Stimulated activated CD4-positive, alpha-beta T cell treated with anti-CD3 and anti-CD28 coated beads, Interleukin-2, amount 100 ng/mL, for 24 hours (primary cell): ENCODE measurements at regions not wholly inside any gene's neighbourhood (a gene's known extent, or its start where the extent isn't known, plus 50 kb on each side); places are given as distances from the start of the nearest gene placed in this dataset.
A peak's percentile ranks its signal among the peaks of the same experiment; 100 is the strongest.

Experiments
- DNase-seq, 2 donors: peaks; one replicate each; pipeline ENCODE4 v3.0.0-alpha.2; 2020

GRCh38 chr17:36730095-36730808, 128.9 kb downstream of the MRM1 start:
- DNase-seq, result no peak

GRCh38 chr17:36730857-36731490, 129.6 kb downstream of the MRM1 start:
- no peak for DNase-seq

GRCh38 chr17:36731811-36732210, 130.4 kb downstream of the MRM1 start:
- DNase-seq, result no peak

GRCh38 chr17:36732351-36732750, 131.0 kb downstream of the MRM1 start:
- DNase-seq, result no peak

- DNase-seq, result no peak
Observed at GRCh38 chr17:36736201-36737156, 135.1 kb downstream of the MRM1 start.

- DNase-seq, result no peak
Observed at GRCh38 chr17:36739208-36739607, 137.8 kb downstream of the MRM1 start.

GRCh38 chr17:36740157-36740556, 138.8 kb downstream of the MRM1 start:
- DNase-seq, result no peak

- DNase-seq, result no peak
Observed at GRCh38 chr17:36741019-36741902, 139.9 kb downstream of the MRM1 start.

- no peak for DNase-seq
Observed at GRCh38 chr17:36742267-36743000, 141.1 kb downstream of the MRM1 start.

GRCh38 chr17:36743130-36743529, 141.7 kb downstream of the MRM1 start:
- no peak for DNase-seq

GRCh38 chr17:36746381-36747053, 145.1 kb downstream of the MRM1 start:
- DNase-seq, result no peak

- no peak for DNase-seq
Observed at GRCh38 chr17:36747861-36748260, 146.5 kb downstream of the MRM1 start.

GRCh38 chr17:36748272-36748671, 146.9 kb downstream of the MRM1 start:
- DNase-seq, result no peak

GRCh38 chr17:36749493-36749892, 148.1 kb downstream of the MRM1 start:
- no peak for DNase-seq

GRCh38 chr17:36750316-36750885, 149.0 kb downstream of the MRM1 start:
- no peak for DNase-seq

GRCh38 chr17:36752096-36752888, 150.9 kb downstream of the MRM1 start:
- no peak for DNase-seq

- DNase-seq, result peak; percentile 50 to 63
Observed at GRCh38 chr17:36755586-36755985, 154.2 kb downstream of the MRM1 start.

GRCh38 chr17:36756695-36757094, 155.3 kb downstream of the MRM1 start:
- no peak for DNase-seq

GRCh38 chr17:36760425-36760824, 159.0 kb downstream of the MRM1 start:
- DNase-seq, result no peak
